GM19025 (cell line): ENCODE measurements at regions not wholly inside any gene's neighbourhood (a gene's known extent, or its start where the extent isn't known, plus 50 kb on each side); places are given as distances from the start of the nearest gene placed in this dataset.

ENCODE experiments used
- ATAC-seq: cut with Tn5 transposase; IDR thresholded peaks from one replicate; pipeline ENCODE4 v1.9.1; 2021; ENCODE audit warnings: mild to moderate bottlenecking, low read depth, moderate library complexity; ENCODE audit not compliant: unreplicated experiment

GRCh38 chr17:73722165-73722564 lies 77.9 kb upstream of the SDK2 start:
- ATAC-seq, result no peak

GRCh38 chr17:73723317-73723716 lies 79.1 kb upstream of the SDK2 start:
- no peak for ATAC-seq

GRCh38 chr17:73724341-73724740 lies 80.1 kb upstream of the SDK2 start:
- no peak for ATAC-seq

- no peak for ATAC-seq
These were observed 80.7 kb upstream of the SDK2 start for GRCh38 chr17:73724990-73725389.

GRCh38 chr17:73725794-73726515 lies 81.7 kb upstream of the SDK2 start:
- no peak for ATAC-seq

GRCh38 chr17:73727941-73728340 lies 83.7 kb upstream of the SDK2 start:
- no peak for ATAC-seq

GRCh38 chr17:73729101-73729500 lies 84.9 kb upstream of the SDK2 start:
- no peak for ATAC-seq

- ATAC-seq, result no peak
These were observed 87.5 kb upstream of the SDK2 start for GRCh38 chr17:73731733-73732132.

DNA sequence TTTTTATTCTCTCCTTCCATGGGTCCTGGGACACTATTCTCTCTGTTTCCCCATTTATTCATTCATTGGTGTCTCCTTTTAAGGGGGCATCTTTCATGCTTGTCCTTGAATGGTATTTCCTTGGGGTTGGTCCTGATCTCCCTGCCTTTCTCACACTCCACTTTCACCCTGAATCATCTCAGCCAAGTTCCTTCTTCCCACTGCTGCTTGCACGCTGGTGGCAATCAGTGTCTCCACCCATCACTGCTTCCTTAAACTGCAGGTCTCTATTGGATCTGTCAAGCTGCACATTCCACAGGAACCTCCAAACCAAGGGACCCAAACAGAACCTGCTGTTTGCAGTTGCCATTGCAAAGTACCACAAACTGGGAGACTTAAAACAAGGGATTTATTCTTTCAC lies 89.3 kb upstream of the SDK2 start:
- no peak for ATAC-seq

- no peak for ATAC-seq
These were observed 91.0 kb upstream of the SDK2 start for GRCh38 chr17:73735245-73735644.

- no peak for ATAC-seq
These were observed 94.7 kb upstream of the SDK2 start for GRCh38 chr17:73738751-73739575.

DNA sequence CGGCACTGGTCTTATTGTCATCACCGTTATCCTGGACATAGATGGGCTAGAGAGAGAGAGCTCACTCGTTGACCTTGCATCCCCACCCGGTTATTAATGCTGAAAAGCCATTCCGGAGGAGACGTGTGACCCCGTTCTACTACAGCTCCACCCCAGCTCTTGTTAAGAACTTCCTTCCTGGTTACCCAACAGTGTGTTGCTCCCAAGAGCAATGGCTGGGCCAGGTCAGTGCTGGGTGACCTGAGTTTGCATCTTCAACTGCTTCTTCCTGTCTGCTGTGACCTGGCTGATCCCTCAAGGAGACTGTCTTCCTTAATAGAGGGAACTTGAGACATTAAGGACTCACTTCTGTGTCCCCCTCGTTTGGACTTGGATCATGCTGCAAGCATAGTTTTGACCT lies 96.1 kb upstream of the SDK2 start:
- ATAC-seq, result no peak

GRCh38 chr17:73742948-73743381 lies 98.7 kb upstream of the SDK2 start:
- ATAC-seq, result no peak

GRCh38 chr17:73743518-73744201 lies 99.4 kb upstream of the SDK2 start:
- no peak for ATAC-seq

DNA sequence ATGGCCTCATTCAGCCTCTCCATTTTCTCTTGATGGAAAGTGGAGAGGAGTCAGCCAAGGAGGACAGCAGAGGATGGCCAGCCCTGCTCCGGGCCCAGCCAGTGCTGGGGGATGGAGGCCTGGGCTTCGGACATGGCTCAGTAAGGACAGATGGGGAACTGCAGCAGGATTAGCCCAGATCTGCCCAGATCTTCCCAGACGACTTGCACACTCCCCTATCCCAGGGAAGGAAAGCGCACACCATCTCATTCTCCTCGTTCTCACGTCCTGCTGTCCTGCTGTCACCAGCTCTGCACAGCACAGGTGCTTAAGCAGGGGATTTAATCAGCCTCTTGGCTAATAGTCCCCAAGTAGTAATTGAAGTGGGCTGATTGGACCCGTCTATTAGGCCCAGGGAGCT lies 100.2 kb upstream of the SDK2 start:
- ATAC-seq, result no peak

DNA sequence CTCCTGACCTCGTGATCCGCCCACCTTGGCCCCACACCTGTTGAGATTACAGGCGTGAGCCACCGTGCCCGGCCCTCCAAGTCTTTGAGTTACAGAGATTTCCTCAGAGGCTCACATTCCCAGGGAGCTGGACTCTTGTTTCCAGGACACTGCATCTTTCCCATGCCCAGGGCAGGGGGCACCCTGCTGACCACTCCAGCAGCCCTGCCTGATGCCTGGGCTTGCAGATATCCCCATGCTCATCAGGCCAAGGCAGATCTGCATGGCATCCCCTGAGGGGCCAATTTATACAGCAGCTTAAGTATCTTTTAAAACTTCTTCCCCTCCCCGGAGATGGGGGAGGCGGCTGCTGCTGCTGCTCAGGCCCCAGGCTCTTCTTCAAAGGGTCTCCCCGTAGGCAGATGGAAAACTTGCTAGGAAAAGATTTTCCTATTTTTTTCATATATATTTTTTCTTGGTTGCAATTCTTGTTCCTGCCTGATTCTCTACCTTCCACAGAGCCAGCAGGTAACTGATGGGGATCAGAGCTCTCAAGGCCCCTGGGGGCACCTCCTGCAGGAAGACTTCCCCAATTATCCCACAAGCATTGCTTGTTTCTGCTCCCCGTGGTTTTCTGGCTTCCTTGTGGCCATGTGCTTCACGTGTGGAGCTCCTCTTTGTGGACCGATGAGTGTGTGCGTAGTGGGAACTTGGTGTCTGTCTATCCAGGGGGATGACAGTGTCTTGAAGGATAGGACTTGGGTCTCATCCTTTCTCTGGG lies 102.2 kb upstream of the SDK2 start:
- ATAC-seq, result no peak

- ATAC-seq, result no peak
These were observed 103.2 kb upstream of the SDK2 start for GRCh38 chr17:73747221-73748002.

DNA sequence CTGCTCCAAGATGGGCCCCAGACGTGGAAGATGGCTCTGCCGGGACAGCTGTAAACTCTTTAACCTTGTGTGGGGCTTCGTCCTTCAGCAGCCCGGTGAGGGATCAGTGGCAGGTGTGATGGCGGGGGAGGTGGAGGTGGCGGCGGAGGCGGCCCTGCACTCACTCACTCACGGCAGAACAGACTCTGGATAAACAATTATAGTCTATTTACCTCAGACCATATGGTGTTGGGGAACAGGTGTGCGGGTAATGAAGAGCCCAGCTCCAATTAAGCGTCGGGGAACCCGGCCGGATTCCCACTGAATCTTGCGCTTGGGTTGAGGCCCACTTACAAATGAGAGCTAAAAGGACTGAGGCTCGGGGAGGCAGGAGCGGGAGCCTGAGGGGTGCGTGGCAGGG lies 104.3 kb upstream of the SDK2 start:
- no peak for ATAC-seq

- ATAC-seq, result no peak
These were observed 105.1 kb upstream of the SDK2 start for GRCh38 chr17:73749337-73749823.
